ENCODE measurements at regions not wholly inside any gene's neighbourhood (a gene's known extent, or its start where the extent isn't known, plus 50 kb on each side); places are given as distances from the start of the nearest gene placed in this dataset.

GRCh38 chr6:27685279-27685678 lies 212.4 kb upstream of the ZNF184 start:
- no peak for TF ChIP-seq CTCF (IDR thresholded peaks at IDR 0.05)
- Histone ChIP-seq H3K4me1 (no peaks in the 10 kb centered on the region), H3K36me3 (no peaks in the 10 kb centered on the region), H3K4me3 (no peak overlapping the region), H3K9me3 (no peaks in the 10 kb centered on the region), H3K27me3 (peaks cover 3 to 23% (median 11%) of the 10 kb centered on the region in 4 donors), H3K27ac (no peak overlapping the region)
- intact Hi-C loops (cut with DNase I), result no loop called here
- WGBS, 2 donors, result 63 to 70% methylated on average over 8 of the region's 8 CpGs
- FAIRE-seq (no peak), DNase-seq (no peak), ATAC-seq (no peak)

- DNase-seq, result peak in 4 of 6 donors; percentile 7 to 47 (median 32)
- Histone ChIP-seq H3K4me3 (no peak overlapping the region), H3K9me3 (no peaks in the 10 kb centered on the region), H3K27ac (no peak overlapping the region), H3K4me1 (no peaks in the 10 kb centered on the region), H3K27me3 (peaks cover 3 to 30% (median 18%) of the 10 kb centered on the region in 4 donors), H3K36me3 (no peaks in the 10 kb centered on the region)
- TF ChIP-seq CTCF (IDR thresholded peaks at IDR 0.05), result no peak
- intact Hi-C loops (cut with DNase I), result no loop called here
- peak in 1 of 4 donors; percentile 5 for ATAC-seq
- 37 to 39% methylated on average over 34 of the region's 34 CpGs for WGBS, 2 donors
- FAIRE-seq, result no peak
Observed at GRCh38 chr6:27684264-27685211, 211.6 kb upstream of the ZNF184 start.

GRCh38 chr6:27679964-27680694 lies 207.2 kb upstream of the ZNF184 start:
- FAIRE-seq (no peak), ATAC-seq (no peak), DNase-seq (no peak)
- Histone ChIP-seq H3K27me3 (peaks cover 8 to 62% (median 39%) of the 10 kb centered on the region in 4 donors), H3K27ac (no peak overlapping the region), H3K4me3 (no peak overlapping the region), H3K4me1 (no peaks in the 10 kb centered on the region), H3K36me3 (no peaks in the 10 kb centered on the region), H3K9me3 (no peaks in the 10 kb centered on the region)
- TF ChIP-seq CTCF (IDR thresholded peaks at IDR 0.05), result no peak
- 15 to 16% methylated on average over 47 of the region's 47 CpGs for WGBS, 2 donors
- intact Hi-C loops (cut with DNase I), result no loop called here

- Histone ChIP-seq H3K27ac (no peak overlapping the region), H3K4me1 (no peaks in the 10 kb centered on the region), H3K27me3 (peaks cover 8 to 66% (median 39%) of the 10 kb centered on the region in 4 donors), H3K9me3 (no peaks in the 10 kb centered on the region), H3K4me3 (no peak overlapping the region), H3K36me3 (no peaks in the 10 kb centered on the region)
- 11 to 13% methylated on average over 27 of the region's 27 CpGs for WGBS, 2 donors
- no peak for FAIRE-seq
- no peak for DNase-seq
- intact Hi-C loops (cut with DNase I), result no loop called here
- TF ChIP-seq CTCF (IDR thresholded peaks at IDR 0.05), result no peak
- ATAC-seq, result no peak
Observed at GRCh38 chr6:27679308-27679963, 206.5 kb upstream of the ZNF184 start.

All from pancreas (tissue), 10 donors.